ENCODE measurements at regions not wholly inside any gene's neighbourhood (a gene's known extent, or its start where the extent isn't known, plus 50 kb on each side); places are given as distances from the start of the nearest gene placed in this dataset.

DNA sequence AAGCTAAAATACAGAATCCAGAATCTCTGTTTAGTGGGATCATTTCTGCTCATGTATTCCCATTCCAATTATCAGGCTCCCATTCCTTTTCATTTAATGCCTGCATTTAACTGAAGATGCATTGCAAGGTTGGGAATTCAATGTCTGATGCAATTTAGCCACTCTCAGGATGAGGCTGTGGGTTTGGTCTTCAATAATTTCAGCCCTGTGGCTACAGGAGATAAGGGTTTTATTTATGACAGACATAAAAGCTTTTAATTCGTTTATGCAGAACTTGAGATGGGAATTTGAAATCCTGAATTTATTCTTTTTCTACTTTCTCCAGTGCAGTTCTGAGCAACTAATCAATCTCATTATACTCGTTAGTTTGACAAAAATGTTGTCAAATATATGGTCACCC, 1225.9 kb downstream of the PCDH18 start:
- 76 to 79% methylated on average over 2 of the region's 2 CpGs for WGBS, 2 donors
- H3K4me3 ChIP-seq (replicated peaks in 1 of 3) = no peak overlapping the region
- no peaks in the 10 kb centered on the region for H3K36me3 ChIP-seq
- no peaks in the 10 kb centered on the region for H3K4me1 ChIP-seq
- intact Hi-C loops (cut with DNase I) = no loop called here
- TF ChIP-seq, protein P1, sequence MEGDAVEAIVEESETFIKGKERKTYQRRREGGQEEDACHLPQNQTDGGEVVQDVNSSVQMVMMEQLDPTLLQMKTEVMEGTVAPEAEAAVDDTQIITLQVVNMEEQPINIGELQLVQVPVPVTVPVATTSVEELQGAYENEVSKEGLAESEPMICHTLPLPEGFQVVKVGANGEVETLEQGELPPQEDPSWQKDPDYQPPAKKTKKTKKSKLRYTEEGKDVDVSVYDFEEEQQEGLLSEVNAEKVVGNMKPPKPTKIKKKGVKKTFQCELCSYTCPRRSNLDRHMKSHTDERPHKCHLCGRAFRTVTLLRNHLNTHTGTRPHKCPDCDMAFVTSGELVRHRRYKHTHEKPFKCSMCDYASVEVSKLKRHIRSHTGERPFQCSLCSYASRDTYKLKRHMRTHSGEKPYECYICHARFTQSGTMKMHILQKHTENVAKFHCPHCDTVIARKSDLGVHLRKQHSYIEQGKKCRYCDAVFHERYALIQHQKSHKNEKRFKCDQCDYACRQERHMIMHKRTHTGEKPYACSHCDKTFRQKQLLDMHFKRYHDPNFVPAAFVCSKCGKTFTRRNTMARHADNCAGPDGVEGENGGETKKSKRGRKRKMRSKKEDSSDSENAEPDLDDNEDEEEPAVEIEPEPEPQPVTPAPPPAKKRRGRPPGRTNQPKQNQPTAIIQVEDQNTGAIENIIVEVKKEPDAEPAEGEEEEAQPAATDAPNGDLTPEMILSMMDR (IDR thresholded peaks at IDR 0.05) = no peak
- no peak for TF ChIP-seq POLR2A (IDR thresholded peaks at IDR 0.05)
- no peak for DNase-seq
- no peaks in the 10 kb centered on the region for H3K9me3 ChIP-seq
- no peak overlapping the region for H3K27ac ChIP-seq
- H3K27me3 ChIP-seq = no peaks in the 10 kb centered on the region

DNA sequence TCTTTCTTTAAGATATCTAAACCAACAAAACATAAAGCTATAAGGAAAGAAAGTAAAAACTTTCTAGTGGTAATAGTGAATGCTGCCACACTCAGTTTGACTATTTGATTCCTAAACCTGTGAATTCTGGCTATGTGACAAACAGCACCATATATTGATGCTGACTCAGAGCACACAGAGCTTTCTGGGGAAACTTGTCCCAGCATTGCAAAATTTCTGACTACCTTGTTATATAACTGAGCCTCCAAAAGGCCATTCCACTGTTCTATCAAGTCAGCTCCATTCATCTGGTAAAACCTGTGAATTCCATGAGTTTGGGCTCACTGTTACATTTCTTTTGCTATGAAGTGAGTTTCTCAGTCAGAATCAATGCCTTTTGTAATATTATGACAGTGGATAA, 1229.7 kb downstream of the PCDH18 start:
- Histone ChIP-seq H3K36me3 (no peaks in the 10 kb centered on the region), H3K9me3 (no peaks in the 10 kb centered on the region), H3K27ac (no peak overlapping the region), H3K4me1 (no peaks in the 10 kb centered on the region), H3K4me3 (replicated peaks in 1 of 3) (no peak overlapping the region), H3K27me3 (no peaks in the 10 kb centered on the region)
- intact Hi-C loops (cut with DNase I) = no loop called here
- DNase-seq = no peak
- TF ChIP-seq, protein P1 (IDR thresholded peaks at IDR 0.05) = no peak
- no peak for TF ChIP-seq POLR2A (IDR thresholded peaks at IDR 0.05)

DNA sequence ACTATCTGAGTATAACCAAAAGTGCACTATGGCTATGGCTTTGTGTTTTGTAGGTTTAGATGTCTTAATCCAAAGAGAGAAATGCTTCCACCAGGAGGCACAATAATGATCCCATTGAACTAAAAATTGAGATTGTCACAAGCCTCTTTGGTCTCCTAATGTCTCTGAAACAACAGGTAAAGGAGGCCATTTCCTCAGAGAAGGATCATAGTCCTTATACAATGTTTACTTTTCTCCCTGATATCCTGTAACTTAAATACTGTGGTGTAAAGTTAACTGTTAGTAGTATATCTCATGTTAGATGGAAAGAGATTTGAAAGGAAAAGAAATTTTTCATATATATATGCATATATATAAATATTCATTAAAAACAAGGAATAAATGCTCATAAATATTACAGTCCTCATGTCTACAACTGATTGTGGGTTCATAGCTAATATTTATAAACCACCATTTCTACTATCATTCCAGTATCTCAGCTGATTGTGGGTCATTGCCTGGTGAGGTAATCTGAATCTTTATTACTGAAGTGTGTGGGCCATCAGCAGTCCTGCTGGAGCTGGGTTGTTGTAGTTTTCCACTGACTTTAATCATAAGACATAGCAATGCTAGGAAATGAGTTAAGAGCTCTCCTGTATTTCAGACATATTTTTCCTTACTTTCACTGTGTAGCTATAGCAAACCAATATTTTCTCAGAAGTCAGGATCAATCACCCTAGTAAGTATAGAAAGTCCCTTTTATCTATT, 1230.4 kb downstream of the PCDH18 start:
- Histone ChIP-seq H3K4me1 (no peaks in the 10 kb centered on the region), H3K4me3 (replicated peaks in 1 of 3) (no peak overlapping the region), H3K9me3 (no peaks in the 10 kb centered on the region), H3K27ac (no peak overlapping the region), H3K27me3 (no peaks in the 10 kb centered on the region), H3K36me3 (no peaks in the 10 kb centered on the region)
- intact Hi-C loops (cut with DNase I) = no loop called here
- DNase-seq = no peak
- TF ChIP-seq, protein P1 (IDR thresholded peaks at IDR 0.05) = no peak
- TF ChIP-seq POLR2A (IDR thresholded peaks at IDR 0.05) = no peak

DNA sequence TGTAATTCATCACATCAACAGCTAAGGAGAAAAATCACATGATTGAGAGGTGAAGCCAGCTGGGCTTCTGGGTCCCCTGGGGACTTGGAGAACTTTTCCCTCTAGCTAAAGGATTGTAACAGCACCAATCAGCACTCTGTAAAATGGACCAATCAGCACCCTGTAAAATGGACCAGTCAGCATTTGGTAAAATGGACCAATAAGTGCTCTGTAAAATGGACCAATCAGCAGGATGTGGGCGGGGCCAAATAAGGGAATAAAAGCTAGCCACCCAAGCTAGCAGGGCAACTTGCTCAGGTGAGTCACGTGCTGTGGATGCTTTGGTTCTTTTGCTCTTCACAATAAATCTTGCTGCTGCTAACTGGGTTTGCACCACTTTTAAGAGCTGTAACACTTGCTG, 1248.3 kb downstream of the PCDH18 start:
- Histone ChIP-seq H3K27me3 (no peaks in the 10 kb centered on the region), H3K36me3 (no peaks in the 10 kb centered on the region), H3K9me3 (no peaks in the 10 kb centered on the region), H3K27ac (no peak overlapping the region), H3K4me3 (replicated peaks in 1 of 3) (no peak overlapping the region), H3K4me1 (no peaks in the 10 kb centered on the region)
- DNase-seq = no peak
- TF ChIP-seq POLR2A (IDR thresholded peaks at IDR 0.05) = no peak
- TF ChIP-seq, protein P1 (IDR thresholded peaks at IDR 0.05) = no peak
- 77 to 92% methylated on average over 2 of the region's 2 CpGs for WGBS, 2 donors
- intact Hi-C loops (cut with DNase I) = no loop called here

DNA sequence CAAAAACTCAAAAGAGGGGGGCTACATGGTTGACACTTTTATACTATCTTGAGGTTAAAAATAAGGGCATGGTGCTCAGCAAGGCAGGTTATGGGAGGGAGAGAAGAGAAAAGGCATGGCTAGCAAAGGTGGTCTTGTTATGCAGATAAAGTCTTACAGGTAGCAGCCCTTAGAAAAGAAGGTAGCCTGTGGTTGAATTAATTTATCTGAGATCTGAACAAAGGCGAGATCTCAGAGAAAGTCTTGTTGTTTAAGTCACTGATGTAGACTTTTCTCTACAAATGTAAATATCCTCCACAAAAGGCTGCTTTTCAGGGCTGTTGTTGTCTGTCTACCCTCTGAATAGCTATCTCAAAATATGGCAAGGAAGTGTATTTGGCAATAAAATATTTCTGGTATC, 1250.4 kb downstream of the PCDH18 start:
- intact Hi-C loops (cut with DNase I) = no loop called here
- H3K4me3 ChIP-seq (replicated peaks in 1 of 3) = no peak overlapping the region
- TF ChIP-seq POLR2A (IDR thresholded peaks at IDR 0.05) = no peak
- TF ChIP-seq, protein P1 (IDR thresholded peaks at IDR 0.05) = no peak
- no peak for DNase-seq
- no peaks in the 10 kb centered on the region for H3K27me3 ChIP-seq
- no peaks in the 10 kb centered on the region for H3K36me3 ChIP-seq
- no peaks in the 10 kb centered on the region for H3K9me3 ChIP-seq
- no peaks in the 10 kb centered on the region for H3K4me1 ChIP-seq
- 47 to 51% methylated on average over 1 of the region's 1 CpG for WGBS, 2 donors
- no peak overlapping the region for H3K27ac ChIP-seq
